HG03175 (cell line): ENCODE measurements at regions not wholly inside any gene's neighbourhood (a gene's known extent, or its start where the extent isn't known, plus 50 kb on each side); places are given as distances from the start of the nearest gene placed in this dataset.

ENCODE experiments used
- ATAC-seq: cut with Tn5 transposase; IDR thresholded peaks from one replicate; pipeline ENCODE4 v1.9.1; 2021; ENCODE audit warnings: mild to moderate bottlenecking, moderate library complexity; ENCODE audit not compliant: unreplicated experiment

GRCh38 chr14:87334997-87335685 is 657.8 kb downstream of the GALC start:
- ATAC-seq = no peak

DNA sequence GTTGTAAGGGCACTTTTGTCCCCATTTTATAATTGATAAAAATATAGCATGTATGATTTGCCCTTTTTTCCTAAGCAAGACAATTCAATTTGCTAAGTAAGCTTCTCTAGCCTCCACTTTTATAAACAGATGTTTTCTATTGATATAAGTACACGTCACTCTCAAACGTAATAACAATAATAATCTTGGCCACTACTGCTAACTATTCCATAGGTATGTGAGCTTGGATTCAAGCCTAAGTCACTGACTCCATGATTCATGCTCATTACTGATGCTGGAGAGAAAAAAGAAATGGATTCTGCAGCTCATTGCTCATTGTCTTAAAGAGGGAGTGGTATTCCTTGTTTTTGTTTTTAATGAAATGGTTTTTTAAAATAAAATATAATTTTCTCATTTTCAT is 661.0 kb downstream of the GALC start:
- no peak for ATAC-seq

DNA sequence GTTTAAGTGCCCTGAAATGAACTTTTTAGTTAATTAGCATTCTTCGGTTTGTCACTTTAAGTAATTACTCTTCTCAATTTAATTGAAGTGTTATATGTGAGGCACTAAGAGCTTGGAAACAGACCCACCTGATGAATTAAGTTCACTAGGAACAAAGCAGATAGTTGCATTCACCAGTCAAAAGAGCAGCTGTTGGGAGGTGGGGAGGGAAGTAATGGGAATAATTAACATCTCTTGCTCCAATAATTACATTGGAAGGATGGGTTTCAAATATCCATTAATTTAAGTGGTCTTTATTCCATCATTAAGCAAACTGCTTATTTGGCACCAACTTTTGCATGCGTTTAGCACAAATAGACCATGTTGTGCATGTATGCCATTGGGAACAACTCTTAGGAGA is 667.2 kb downstream of the GALC start:
- no peak for ATAC-seq

- ATAC-seq = no peak
Measured at GRCh38 chr14:87323191-87323590, 669.8 kb downstream of the GALC start.

GRCh38 chr14:87321548-87321947 is 671.4 kb downstream of the GALC start:
- no peak for ATAC-seq

- ATAC-seq = no peak
Measured at GRCh38 chr14:87312894-87313205, 680.1 kb downstream of the GALC start.

DNA sequence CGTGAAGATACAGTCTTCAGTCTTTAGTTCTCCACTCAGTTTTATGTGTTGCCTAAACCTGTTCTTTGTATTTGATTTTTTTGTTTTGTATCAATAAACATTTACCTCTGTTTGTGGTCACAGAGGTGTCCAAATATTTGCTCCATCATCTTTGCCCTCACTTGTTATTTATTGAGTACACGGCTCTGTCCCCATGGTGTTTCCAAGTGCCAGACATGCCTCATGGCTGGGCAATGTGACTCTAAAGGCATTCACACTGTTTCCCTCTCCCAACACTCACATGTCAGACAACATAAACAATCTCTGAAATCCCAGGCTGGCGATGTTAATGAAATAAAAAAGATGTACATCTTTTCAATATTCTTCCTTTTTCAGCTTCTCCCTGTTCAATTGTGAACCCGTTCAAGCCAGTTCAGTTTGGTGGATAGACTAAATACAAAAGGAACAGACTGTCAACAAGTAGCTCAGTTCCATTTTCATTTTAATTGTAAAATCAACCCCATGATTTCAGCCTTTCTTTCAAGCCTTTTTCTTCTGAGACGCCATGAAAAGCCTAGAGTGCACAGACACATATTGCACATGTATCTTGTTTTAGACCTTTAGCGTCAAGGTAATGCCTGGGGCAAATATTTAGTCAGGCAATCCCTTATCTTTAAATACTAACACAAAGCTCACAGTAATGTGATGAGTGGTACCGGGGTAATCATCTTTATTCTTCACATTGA is 680.7 kb downstream of the GALC start:
- ATAC-seq = no peak

DNA sequence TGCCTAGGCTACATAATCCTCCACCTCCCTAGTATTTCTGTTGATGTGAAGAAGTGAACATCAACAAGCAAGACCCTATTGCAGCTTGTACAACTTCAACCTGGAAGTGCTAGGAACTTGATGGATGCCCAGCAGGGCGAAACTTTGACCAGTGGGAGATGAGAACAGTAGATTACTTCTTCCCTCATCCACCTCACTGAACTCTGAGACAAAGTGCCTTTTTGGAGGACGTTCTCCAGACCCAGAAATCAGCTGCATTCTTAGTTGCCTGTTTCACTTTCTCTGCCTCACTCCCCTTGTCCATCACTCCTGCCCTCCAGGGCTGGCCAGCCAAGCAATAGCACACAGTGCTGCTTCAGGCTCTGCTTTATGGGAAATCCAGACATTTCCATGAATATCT is 683.4 kb downstream of the GALC start:
- ATAC-seq = no peak

DNA sequence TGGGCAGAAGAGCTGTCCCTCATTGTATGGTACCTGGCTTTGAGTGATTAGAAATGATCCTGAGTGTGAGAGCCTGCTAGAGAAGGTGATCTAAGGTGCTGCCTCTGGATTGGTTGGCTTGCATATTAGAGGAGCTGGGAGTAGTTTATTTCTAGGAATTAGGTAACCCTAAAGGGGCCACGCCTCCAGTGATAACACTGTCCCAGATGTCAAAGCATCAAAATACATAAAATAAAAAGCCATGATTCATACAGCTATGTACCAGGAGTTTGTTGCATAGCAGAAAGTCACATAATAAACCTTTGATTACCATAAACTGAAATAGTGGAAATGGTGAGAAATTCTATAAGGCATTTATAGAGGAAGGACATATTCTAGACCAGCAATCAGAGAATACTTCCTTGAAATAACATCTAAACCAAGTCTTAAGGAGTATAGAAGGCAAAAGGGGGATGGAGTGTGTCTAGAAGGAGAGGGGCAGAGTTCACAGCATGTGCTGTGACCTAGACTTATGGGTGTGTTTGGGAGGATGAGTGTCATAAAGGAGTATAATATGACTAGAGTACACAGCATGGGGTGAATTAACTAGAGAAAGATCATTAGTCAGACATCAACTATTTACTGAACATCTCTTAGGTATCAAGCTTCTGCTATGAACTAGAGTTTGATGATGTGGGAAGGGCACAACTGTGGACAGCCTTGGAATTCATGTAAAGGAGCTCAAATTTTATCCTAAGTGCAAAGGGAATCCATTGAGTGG is 686.4 kb downstream of the GALC start:
- no peak for ATAC-seq

DNA sequence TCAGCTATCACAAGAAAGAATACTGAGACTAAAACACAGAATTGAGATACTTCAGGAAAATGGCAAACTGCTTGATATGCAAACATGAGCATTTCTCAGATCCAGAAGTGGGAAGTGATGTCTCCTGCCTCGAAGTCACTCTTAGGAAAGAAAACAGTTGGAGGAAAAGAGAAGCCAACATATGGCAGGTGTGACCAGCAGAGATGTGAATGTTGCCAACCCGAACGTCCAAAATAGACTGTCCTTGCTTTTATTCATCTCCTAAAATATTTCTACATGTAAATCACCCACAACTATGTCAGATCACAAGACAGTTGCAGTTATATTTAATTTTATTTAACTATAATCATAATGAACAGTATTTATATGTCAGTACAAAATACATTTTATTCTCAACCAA is 687.6 kb downstream of the GALC start:
- ATAC-seq = no peak

GRCh38 chr14:87304404-87304803 is 688.6 kb downstream of the GALC start:
- no peak for ATAC-seq

DNA sequence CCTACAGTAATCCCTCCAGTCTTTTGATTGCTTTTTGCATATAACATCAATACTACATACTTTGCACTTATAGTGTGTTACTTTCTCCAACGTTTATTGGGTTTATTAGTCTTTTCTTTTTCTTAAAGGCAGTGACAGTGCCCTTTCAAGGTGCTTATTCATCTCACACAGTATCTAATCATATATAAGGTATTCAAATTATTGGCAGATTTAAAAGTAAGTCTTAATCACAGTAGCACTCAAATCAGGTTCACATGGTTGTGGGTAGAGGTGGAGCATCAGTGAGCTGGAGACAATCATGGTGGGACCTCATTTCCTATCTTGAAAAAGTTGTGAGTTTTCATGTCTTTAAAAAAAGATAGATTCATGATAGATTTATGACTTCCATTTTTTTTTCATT is 706.2 kb downstream of the GALC start:
- no peak for ATAC-seq

GRCh38 chr14:87286191-87286590 is 706.8 kb downstream of the GALC start:
- no peak for ATAC-seq

- ATAC-seq = no peak
Measured at GRCh38 chr14:87285506-87285905, 707.5 kb downstream of the GALC start.

DNA sequence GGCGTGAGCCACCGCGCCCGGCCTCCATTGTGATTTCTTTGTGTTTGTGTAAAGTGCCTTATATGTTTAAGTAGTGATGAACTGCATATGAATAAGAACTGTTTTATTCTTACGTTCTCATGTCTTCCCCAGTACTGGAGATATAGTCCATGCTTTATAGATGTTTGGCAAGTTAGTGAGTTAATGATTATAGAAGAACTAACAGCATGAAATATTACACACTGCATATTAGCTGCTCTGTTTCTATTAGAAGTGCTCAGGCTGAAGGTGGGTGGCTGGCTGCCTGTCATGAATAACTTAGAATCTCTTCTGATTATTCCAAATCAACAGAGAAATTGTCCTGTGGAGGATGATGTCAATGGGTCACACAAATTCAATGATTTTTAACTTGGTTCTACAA is 709.4 kb downstream of the GALC start:
- no peak for ATAC-seq

DNA sequence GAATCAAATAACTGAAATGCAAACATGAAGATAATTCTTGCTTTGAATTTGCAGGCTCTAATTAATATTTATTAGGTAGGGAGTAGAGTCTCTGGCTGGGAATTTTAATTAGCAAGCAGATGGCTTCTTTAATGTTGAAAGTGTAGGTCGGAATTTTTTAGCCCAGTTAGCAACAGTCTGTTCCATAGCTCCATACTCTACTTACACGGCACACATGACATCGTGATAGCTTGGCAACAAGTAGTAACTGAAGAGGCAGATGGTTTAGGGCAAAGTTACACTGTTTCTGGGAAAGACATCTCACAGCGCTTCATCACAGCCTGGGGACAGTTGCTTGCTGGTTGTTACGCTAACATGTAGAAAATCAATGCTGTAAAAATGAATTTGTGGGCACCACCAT is 710.7 kb downstream of the GALC start:
- no peak for ATAC-seq

DNA sequence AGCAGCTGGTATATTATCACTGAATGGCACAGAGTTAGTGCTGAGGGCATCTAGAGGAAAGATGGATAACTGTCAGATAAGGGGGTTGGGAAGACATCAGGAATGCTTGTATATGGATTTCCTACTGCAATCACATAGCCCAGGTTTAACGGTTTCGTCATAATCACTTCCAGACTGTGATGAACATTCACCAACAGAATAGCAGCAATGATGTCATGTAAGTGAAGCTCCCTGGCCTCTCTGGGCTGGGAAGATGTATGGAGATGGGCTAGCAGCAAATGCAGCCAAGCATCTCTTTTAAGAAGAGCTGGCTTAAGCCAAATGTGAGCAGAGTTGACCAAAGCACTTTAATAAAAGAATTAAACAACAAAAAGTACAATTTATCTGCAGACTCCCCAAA is 714.6 kb downstream of the GALC start:
- no peak for ATAC-seq

DNA sequence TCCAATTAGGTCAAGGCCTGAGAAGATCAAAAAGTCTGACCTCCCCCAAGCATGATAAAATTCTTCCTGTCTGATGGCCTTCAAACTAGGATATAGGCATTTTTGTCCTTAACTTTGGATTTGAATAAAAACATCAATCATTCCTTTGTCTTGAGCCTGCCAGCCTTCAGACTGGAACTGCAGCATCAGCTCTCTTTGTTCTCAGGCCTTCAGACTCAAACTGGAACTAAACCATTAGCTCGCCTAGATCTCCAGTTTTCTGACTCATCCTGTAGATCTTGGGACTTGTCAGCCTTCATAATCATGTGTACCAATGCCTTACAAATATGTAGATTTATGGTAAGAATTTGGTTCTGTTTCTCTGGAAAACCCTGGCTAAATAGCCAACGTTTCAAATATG is 721.7 kb downstream of the GALC start:
- no peak for ATAC-seq

GRCh38 chr14:87268997-87269396 is 724.0 kb downstream of the GALC start:
- ATAC-seq = no peak

DNA sequence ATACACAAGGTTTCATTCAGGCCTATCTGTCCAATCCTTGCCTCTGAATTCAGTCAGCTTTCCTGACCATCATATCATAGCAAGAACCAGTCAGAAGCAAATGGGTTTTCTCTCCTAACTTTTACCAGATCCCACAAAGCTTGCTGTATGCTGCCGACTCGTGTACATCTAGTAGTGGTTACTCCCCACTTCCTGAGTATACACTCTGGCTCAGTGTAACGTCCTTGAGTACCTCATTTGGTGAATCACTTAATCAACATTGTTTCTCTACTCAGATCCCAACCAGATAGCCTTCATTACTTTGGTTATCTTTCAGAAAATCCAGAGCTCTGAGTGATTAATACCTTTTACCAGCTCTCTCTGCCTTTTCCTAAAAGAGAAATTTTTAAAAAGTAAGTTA is 728.2 kb downstream of the GALC start:
- ATAC-seq = no peak

DNA sequence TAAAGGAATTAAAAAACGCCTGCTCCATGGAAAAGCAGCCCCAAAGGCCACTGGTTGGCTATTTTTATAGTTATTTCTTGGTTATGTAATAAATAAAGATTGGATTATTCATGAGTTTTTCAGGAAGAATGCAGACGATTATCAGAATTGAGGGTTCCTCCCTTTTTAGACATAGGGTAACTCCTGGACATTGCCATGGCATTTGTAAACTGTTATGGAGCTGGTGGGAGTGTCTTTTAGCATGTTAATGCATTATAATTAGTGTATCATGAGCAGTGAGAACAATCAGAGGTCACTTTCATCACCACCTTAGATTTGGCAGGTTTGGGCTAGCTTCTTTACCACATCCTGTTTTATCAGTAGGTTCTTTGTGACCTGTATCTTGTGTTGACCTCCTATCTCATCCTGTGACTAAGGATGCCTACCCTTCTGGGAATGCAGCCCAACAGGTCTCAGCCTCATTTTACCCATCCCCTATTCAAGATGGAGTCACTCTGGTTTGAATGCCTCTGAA is 728.7 kb downstream of the GALC start:
- ATAC-seq = no peak

- no peak for ATAC-seq
Measured at GRCh38 chr14:87261621-87262020, 731.4 kb downstream of the GALC start.
